ENCODE measurements at regions not wholly inside any gene's neighbourhood (a gene's known extent, or its start where the extent isn't known, plus 50 kb on each side); places are given as distances from the start of the nearest gene placed in this dataset.

GRCh38 chr9:32723789-32724325, 59.5 kb upstream of the TMEM215 start:
- CTCF ChIA-PET: interaction anchor here (0.7 kb wide), 1 partner anchor 275 kb away, joined by 3 read pairs; no protein-coding TSS in a partner anchor
- H3K36me3 Mint-ChIP-seq (ENCODE audit: low read depth): no peaks in the 10 kb centered on the region
- no peak for DNase-seq
- no peak overlapping the region for H3K4me3 Mint-ChIP-seq
- no peaks in the 10 kb centered on the region for H3K4me1 Mint-ChIP-seq
- no peak overlapping the region for H3K27ac Mint-ChIP-seq
- H3K27me3 Mint-ChIP-seq: no peaks in the 10 kb centered on the region
- POLR2A ChIA-PET: no interaction called here
- peaks cover 3% of the 10 kb centered on the region for H3K9me3 Mint-ChIP-seq

DNA sequence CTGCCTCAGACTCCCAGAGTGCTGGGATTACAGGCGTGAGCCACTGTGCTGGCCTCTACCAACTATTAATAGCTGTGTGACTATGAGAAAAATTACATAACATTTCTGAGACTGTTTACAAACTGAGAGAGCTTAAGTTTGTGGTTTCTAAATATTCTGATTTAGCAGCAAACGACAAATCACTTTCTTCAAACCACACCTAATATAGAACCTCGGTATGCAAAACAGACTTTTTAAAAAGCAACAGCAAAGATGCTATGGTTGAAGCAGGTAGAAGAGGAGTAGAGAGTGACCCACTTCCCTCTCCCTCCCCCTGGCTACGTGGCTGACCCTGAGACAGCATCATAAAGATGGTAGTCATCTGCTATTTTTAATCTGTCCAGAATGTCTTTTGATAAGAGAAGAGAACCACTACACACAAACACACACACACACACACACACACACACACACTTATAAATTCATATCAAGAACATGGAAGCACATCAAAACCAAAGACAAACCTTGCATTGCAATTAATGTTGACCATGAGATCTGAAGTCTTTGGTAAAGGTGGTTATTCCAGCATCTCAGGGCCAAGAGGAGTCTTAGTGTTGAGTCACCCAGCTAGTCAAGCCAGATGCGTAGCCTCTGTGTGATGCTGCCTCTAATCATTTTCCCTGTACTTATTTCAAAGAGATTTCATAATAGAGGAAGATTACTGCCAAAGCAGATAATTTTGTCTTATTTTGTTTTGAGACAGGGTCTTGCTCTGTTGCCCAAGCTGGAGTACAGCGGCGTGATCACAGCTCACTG, 58.1 kb upstream of the TMEM215 start:
- no peak for DNase-seq
- Mint-ChIP-seq H3K4me1 (no peaks in the 10 kb centered on the region), H3K27ac (no peak overlapping the region), H3K27me3 (no peaks in the 10 kb centered on the region), H3K36me3 (ENCODE audit: low read depth) (no peaks in the 10 kb centered on the region), H3K9me3 (peaks cover 3% of the 10 kb centered on the region), H3K4me3 (no peak overlapping the region)
- POLR2A ChIA-PET: no interaction called here
- CTCF ChIA-PET: no interaction called here

- no peak overlapping the region for H3K27ac Mint-ChIP-seq
- H3K27me3 Mint-ChIP-seq: no peaks in the 10 kb centered on the region
- POLR2A ChIA-PET: no interaction called here
- peaks cover 3% of the 10 kb centered on the region for H3K9me3 Mint-ChIP-seq
- no peak for DNase-seq
- CTCF ChIA-PET: no interaction called here
- H3K36me3 Mint-ChIP-seq (ENCODE audit: low read depth): no peaks in the 10 kb centered on the region
- H3K4me3 Mint-ChIP-seq: no peak overlapping the region
- no peaks in the 10 kb centered on the region for H3K4me1 Mint-ChIP-seq
Measured at GRCh38 chr9:32728181-32728580, 55.2 kb upstream of the TMEM215 start.

Measured in activated CD4-positive, alpha-beta T cell treated with anti-CD3 and anti-CD28 coated beads, Interleukin-2, amount 10 ng/mL, durations not matched to agents 7 days and 5 days (primary cell).